Inferior parietal cortex (tissue), 1 donor: ENCODE measurements at regions not wholly inside any gene's neighbourhood (a gene's known extent, or its start where the extent isn't known, plus 50 kb on each side); places are given as distances from the start of the nearest gene placed in this dataset.
"Not testable (repeated sequence)": the region's sequence is repeated elsewhere in the genome, so short reads cannot be mapped to it uniquely, and the experiment has no call there.

Experiments used
- DNase-seq: peaks from one replicate; pipeline ENCODE4 v3.0.0-alpha.2; 2016; ENCODE audit errors: extremely low spot score

DNA sequence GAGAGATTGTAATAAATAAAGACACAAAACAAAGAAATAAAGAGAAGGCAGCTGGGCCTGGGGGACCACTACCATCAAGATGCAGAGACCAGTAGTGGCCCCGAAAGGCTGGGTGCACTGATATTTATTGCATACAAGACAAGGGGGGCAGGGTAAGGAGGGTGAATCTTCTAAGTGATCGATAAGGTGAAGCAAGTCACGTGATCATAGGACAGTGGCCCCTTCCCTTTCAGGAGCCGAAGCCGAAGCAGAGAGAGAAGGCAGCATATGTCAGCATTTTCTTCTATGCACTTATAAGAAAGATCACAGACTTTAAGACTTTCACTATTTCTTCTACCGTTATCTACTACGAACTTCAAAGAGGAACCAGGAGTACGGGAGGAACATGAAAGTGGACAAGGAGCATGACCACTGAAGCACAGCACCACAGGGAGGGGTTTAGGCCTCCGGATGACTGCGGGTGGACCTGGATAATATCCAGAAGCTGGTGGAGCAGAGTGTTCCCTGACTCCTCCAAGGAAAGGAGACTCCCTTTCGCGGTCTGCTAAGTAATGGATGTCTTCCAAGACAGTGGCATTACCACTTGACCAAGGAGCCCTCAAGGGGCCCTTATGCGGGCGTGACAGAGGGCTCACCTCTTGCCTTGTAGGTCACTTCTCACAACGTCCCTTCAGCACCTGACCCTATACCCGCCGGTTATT, 126.4 kb downstream of the RBM46 start:
- not testable (repeated sequence) for DNase-seq

DNA sequence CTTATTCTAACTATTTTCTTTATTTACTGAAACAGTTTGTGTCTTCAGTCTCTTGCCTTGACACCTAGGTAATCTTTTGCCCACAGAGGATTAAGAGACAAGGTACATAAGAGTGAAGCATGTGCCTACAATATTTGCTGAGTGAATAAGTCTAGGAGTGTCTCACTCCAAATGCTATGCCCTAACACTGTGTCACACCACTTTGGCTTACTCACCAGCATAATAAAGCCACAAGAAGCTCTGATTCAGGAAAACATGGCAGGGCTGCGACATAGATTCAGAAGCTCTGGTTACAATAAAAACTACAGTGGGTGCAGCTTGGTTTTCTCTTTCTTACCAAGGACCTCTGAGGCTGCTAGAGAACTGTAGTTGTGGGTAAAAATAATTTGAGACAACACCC, 127.1 kb downstream of the RBM46 start:
- no peak for DNase-seq

DNA sequence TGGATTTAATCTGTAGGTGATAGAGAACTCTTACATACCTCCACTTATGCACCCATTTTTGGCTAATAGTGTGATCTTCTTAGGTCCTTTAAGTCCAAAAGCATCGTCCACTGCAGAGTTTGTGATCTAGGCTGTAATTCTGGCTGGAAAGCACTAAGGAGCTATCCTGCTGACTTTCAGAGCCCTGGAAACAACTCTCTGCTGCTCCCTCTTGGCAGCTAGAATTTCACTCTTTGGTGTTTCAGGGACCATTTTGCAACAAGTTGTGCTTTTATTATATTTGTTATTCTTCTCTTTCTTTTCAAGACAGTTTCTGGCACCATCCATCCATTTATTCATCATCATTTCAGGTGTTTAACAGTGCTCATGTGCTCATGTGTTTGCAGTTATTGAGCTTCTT, 130.0 kb downstream of the RBM46 start:
- no peak for DNase-seq

DNA sequence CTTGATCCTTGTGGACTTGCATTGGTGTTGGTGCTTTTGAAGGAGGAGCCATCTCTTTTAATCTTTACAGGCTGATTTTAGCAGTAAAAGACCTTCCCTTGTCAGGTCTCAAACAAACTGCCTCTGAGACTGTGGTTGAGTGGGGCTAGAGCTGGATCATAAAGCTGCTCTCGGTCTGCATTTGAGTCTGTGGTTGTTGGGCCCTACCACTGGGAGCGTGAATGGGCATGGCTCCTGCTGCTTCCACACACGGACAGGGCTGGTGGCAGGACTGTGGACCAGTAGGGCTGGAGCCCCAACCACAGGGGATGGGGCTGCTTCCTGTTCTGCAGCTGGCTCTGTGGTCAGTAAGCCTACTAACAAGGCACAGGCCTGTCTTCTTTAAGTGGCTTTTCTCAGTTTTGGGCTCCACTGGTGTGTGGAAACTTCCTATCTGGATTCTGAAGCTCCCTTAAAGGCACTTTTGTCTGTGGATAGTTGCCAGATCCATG, 130.6 kb downstream of the RBM46 start:
- no peak for DNase-seq

DNA sequence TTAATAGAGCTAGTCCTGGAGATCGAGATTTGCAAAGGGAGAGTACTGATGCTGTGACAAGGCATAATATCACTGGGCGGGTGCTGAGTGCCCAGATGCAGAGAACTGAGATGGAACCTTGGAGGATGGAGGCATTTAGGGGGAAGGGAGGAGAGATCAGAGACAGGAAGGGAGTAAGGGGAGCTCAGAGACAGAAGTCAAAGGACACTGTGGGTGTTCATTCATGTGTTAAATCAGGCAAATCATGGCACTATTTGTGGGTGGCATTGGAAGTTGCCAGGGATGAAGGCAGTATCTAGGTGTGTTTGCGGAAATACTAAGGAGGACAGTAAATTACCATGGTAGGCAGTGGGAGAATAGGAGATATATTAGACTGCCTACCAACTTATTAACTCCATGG, 135.0 kb downstream of the RBM46 start:
- DNase-seq: no peak

DNA sequence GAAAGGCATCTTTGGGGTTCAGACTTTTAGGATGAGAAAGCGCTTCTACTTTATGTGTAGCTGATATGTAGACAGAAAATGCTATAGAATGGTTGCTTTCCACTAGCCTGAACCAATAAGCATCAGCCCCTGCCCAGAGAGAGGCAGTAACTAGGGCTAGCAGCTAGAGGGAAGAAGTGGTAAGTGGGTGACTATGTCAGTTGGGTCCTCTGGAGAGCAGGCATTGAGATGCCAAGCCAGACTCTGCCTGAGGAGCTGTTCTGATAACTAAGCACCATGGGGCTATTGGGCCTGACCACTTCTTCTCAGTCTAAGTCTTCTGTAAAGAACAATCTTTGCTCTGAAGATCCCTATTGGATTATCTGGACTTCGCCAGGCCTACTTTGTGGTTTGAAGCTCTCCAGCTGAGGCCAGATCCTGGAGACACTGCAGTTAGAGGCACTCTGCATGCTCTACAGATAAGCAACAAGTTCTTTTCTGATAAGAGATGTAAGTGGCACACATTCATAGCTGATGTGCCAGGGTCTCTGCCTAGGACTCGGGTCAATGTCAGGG, 146.1 kb downstream of the RBM46 start:
- no peak for DNase-seq

DNA sequence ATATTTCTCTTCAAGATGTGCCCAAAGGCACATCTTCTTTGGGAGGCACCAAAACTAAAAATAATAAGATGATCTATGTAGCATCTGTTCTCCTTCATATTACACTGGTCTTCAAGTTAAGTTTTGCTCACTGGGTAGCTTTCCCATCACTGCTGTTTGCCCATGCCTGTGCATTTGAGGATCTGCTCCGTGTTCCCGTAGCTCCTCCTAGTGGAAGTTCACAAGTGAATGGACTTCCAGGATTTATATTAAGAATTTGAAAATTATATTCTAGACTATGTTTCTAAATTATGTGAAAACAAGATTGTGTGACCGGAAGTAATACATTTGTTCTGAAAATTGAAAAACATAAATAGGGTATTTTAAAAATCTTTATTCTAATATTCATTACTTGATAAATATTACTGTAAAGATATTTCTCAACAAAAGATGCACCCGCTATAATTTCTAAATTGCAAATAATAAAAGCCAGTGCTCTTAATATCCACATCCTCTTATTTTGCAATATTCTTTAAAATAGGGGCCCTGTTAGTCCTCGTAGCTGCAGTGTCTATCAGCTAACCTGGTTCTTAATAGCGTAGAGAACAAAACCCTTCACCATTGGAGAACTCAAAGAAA, 147.7 kb downstream of the RBM46 start:
- DNase-seq: no peak

DNA sequence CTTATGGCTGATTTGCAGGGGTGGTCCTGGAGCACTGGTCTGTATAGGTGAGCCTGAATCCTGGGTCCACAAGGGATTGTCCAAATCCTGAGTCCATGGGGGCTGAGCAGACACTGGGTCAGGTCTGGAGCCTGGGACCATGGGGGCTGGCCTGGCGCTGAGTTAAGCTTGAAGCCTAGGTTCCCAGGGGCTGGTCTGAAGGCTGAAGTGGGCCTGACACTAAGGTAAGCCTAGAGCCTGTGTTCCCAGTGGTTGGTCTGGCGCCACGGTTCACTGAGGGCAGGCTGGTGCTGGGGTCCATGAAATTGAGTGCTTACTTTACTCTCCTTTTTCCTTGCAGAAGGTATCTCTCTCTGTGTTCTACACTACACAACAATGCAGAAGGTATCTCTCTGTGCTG, 155.8 kb downstream of the RBM46 start:
- no peak for DNase-seq

DNA sequence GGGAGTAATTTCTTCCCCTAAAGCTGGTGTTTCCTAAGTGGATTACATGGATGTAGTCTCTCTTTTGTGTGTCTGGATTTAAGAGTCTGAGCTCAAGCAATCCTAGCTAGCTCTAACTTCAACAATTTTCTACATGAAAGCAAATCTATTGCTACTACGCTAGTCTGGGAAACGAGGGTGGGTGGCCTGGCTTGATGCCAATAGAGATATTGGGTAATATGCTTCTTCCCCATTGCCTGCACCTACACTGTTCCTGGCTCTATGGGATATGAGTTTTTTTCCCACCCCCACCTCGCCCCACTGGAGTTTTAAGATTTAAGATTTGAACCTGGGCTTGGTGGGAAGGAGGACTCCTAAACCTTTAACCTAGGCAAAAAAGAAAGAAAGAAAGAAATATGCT, 158.8 kb downstream of the RBM46 start:
- no peak for DNase-seq

DNA sequence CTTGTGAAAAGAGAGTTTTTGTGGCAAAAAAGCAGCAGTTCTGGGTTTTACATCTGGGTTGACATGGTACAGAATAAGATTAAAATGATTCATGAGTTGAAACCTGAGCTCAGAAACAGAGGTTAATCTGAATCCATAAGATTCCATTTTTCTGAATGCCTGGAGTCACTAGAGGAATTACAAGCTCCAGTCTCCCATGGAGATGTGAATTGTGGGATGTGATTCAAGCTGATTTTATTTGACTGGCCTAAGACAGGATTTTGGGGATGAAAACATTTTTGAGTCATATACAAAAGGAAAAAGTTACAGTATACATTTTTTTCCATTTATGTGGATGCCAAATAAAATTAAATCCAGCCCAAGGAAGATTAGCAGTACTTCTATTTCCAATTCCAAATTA, 161.1 kb downstream of the RBM46 start:
- no peak for DNase-seq

DNA sequence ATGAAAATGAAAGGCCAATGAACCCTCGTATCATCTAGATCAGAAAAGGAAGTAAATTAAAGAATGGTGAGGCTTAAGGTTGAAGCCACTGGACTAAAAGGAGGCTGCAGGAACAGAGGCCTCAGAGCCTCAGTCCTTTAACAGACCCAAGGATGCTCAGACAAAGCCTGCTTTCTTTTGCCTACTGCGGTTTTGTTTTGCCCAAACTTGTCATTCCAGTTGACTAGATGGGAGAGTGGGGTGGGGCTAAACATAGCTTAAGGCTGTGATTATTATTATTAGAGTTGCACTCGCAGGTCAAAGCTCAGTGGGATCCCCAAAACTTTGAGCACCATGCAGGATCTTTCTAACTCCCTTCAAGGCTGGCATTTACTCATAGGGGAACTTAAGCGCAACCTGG, 163.9 kb downstream of the RBM46 start:
- DNase-seq: no peak

DNA sequence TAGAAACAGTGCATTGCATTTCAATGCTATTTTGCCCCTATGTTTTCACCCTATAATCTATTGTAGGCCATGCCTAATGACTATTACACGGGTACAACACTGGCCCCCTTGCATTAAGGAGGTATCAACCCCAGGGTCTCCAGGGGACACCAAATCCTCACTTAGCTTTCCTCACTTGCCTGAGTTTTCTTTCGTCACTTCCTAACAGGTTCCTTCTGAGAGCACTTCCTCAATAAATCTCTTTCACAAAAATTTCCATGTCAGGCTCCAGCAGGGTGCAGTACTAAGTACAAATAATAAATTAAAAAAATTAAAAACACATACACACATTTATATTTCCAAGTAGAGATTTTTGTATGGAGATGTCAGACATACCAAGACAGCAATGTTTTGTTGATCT, 165.0 kb downstream of the RBM46 start:
- DNase-seq: no peak

DNA sequence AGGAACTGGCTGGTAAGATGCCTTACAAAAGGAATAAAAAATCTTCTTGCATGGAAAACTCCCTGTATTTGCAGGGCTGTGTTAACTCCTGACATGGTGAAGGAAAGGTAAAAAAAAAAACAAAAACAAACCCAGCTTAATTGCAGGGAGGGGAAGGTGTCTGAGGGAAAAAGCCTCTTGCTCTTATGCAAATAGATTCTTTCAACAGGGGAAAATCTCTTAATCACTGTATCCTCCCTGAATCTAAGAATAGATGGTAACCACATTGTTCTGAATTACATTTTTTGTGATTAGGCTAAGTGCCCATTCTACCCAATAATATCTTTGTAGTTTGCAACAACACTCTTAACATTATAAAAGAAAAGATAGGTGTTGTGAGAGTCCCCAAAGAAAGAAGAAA, 172.6 kb downstream of the RBM46 start:
- DNase-seq: no peak

DNA sequence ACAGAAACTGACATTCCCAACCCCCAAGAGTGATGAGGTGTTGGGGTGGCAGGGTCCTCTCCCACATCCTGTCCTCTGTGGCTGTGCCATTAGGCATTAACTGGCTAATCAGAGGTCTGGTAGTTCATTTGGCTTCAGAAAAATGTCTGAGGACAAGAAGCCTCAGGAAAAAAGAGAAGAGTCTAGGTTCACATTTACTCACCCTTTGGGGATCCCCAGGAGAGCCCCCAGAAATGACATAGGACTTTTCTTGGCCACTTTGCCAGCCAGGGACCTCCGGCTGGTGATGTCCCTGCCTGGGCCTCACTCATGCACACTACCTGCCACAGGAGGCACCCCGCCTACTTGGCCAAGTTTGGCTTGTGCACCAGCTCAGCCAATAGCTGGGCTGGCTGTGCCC, 173.0 kb downstream of the RBM46 start:
- no peak for DNase-seq

DNA sequence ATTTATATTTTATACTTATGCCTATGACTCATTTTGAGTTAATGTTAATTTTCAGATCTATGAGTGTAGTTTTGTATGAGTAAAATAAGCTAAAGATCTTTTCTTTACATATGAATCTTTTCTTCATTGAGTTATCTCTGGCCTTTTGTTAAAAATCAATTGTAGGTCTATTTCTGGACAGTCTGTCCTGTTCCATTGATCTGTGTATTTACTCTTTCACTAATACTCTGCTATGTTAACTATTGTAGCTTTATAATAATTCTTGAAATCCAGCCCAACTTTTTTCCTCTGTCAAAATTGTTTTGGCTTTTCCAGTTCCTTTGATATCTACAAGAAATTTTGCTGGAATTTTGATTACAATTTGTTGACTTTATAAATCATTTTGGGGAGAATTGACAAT, 177.0 kb downstream of the RBM46 start:
- DNase-seq: no peak

DNA sequence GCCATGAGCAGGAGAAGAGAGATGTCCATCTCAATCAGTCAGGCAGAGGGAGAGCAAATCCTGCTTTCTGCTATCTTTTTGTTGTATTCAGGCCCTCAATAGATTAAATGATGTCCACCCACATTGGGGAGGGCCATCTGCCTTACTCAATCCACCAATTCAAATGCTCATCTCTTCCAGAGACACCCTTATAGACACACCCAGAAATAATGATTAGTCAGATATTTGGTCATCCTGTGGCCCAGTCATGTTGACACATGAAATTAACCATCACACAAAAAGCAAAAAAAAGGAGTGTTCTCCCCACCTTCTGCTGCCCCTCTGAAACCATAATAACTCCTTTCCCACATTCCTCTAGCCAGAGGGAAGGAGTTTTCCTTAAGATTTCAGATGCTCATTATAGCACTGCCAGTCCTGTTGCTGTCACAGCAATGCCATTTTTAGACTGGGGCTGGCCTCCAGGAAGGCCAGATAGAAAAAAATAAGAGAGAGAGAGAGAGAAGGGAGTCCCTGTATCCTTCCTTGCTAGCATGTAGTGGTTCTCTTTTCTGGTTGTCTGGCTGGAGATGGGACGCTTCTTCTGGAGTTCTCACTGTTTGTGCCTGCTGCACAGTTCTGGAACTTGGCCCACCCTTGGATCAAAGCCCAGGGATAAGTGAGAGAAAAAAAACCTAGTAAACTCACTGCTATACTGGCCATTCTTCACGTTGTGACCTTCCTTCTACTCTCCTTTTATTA, 177.7 kb downstream of the RBM46 start:
- peak; percentile 28 for DNase-seq

DNA sequence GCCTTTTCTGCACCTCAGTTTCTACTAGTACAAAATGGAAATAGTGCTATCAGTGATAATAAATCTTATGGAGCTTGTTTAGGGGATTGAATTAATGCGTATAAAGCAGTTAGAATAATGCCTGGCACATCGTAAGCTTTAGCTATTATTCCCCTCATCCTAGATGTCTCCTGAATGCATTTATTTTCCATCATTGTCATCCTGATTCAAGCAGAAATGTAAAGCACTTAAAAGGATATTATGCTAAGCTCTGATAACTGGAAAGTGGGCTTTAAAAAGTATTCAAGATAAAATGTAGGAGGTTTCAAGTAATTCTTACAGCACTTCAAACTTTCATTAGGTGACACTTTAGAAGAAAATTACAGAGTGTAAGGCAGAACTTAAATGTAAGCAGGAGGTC, 178.7 kb downstream of the RBM46 start:
- DNase-seq: no peak

DNA sequence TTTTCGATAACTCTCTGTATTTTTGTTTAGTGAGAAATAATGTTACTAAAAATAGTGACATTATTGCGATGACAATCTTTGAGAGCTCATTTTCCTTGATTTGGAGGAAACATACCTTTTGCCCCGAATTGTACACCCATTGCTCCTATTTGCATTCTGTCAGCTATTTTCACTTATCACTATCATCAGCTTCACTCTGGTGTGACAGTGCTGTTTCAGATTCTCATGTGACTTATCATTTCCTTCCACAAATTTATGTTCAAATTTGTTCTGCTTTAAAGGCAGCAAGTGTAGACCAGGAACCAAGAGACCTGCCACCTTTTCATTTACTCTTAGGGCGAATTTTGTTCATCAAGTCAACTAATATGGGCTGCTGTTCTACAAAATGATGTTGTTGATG, 179.4 kb downstream of the RBM46 start:
- DNase-seq: no peak

DNA sequence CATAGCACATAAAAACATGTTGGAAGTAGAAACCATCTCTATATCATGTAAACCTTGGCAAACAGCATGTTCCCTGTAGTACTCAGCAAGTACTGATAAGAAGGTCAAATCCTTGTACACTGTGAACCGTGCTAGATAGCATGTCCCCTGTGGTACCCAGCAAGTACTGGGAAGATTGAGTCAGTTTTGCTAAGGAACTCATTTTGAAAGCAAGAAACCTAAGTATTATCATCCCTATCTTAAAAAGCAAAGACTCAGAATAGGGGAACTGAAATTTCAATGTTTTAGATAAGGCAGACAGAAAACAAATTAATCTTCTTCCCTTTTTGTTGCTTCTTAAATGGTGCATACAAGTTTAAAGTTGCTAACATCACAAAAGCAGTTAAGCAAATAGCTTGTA, 180.2 kb downstream of the RBM46 start:
- no peak for DNase-seq

DNA sequence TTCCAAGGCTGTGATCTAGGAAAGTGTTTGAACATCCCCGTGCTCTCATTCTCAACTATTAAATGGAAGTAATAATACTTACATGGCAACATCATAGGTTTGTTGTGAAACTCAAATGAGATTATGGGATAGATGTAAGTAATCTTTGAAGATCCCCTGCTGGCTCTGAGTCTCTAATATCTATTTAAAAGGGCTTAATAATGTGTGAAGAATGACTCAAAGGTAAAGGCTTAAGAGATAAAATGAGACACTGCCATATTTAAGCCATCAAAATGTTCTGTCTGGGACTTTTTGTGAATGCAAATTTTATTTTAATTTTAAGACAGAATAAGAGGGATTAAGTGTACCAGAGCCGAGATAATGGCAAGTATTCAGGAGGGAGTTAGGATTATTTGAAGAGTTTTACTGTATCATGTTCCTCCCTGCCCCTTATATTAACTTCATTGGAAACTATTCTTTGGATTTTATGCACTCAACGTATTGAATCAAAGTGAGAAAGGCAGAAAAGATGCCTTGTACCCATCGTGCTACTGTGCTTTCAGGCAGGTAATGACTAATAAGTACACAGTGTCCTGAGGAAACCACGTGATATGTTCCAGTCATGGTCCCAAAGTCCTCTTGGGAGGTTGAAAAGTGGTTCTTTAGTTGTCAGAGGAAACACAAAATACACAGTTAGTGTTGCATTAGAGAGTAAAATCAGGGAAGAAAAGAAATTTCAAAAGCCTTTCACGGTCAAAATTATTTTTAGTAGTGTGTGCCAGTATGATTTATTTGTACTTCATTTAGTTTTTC, 192.4 kb downstream of the RBM46 start:
- no peak for DNase-seq

DNA sequence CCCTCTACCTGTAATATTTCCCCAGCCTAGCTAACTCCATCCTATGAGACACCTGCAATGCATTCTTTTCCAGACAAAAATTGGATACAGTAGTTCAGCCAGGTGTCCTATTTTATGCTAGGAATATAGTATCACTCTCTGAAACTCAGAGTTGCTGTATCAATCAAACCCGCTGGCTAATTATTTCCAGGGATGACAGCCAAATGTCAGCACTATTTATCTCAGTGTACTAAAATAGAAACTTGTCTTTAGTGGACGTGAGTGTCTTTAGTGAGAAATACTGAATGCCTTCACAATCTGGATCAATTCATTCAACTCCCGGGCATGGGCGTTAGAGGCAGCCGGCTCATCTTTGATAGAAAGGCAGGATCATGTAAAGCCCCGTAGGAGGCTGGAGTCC, 196.2 kb downstream of the RBM46 start:
- DNase-seq: no peak
